Transverse colon (tissue), 4 donors: ENCODE measurements at regions not wholly inside any gene's neighbourhood (a gene's known extent, or its start where the extent isn't known, plus 50 kb on each side); places are given as distances from the start of the nearest gene placed in this dataset.

Experiments used
- DNase-seq: peaks from one replicate; pipeline ENCODE4 v3.0.0-alpha.2; 2019
- H3K27ac ChIP-seq, 4 donors: fragments of 200-600 bp; sonication (generic); 2 replicates each; pipeline ENCODE4 v1.5.1; 2016 to 2018; ENCODE audit warnings: inconsistent platforms in 4 of 4
- H3K27me3 ChIP-seq: fragments of 200-600 bp; sonication (generic); 2 replicates; pipeline ENCODE4 v1.5.1; 2017; ENCODE audit warnings: inconsistent platforms
- H3K36me3 ChIP-seq, 4 donors: fragments of 200-600 bp; sonication (generic); 2 replicates each; pipeline ENCODE4 v1.5.1; 2017 to 2019; ENCODE audit warnings: inconsistent platforms in 4 of 4
- H3K4me1 ChIP-seq, 4 donors: fragments of 200-600 bp; sonication (generic); 2 replicates each; pipeline ENCODE4 v1.5.1; 2017 to 2020; ENCODE audit warnings: inconsistent platforms in 4 of 4
- H3K4me3 ChIP-seq, 4 donors: fragments of 200-600 bp; sonication (generic); 1 replicate in 1 of 4; 2 replicates in 3 of 4; pipeline versions ENCODE4 v1.5.1 to v1.6.1; 2017 to 2019; ENCODE audit warnings: inconsistent platforms in 4 of 4
- H3K9me3 ChIP-seq, 2 donors: fragments of 200-600 bp; sonication (generic); 2 replicates each; pipeline ENCODE4 v1.5.1; 2017 to 2019; ENCODE audit warnings: inconsistent platforms in 2 of 2
- CTCF ChIP-seq, 5 experiments: fragments of 200-600 bp in 3 of 5; fragments of 450-650 bp in 2 of 5; sonication (generic) in 3 of 5; IDR thresholded peaks; 1 replicate in 2 of 5; 2 replicates in 3 of 5; pipeline ENCODE4 v1.5.1; 2016 to 2017; ENCODE audit warnings: antibody characterized with exemption in 5 of 5, inconsistent platforms in 3 of 5, mild to moderate bottlenecking in 2 of 5, moderate library complexity in 1 of 5
- EP300 ChIP-seq: sonication (generic); formaldehyde crosslinking; IDR thresholded peaks from one replicate; pipeline ENCODE4 v1.6.1; 2017; ENCODE audit warnings: antibody characterized with exemption, low read depth
- POLR2A ChIP-seq: fragments of 450-650 bp; IDR thresholded peaks from one replicate; pipeline ENCODE4 v1.6.1; 2016; ENCODE audit warnings: antibody characterized with exemption, mild to moderate bottlenecking, moderate library complexity
- POLR2AphosphoS5 ChIP-seq, 3 donors: sonication (generic); formaldehyde crosslinking; IDR thresholded peaks; one replicate each; pipeline ENCODE4 v1.6.1; 2016; ENCODE audit warnings: antibody characterized with exemption in 3 of 3
- WGBS, 2 donors: methylation state at CpG; one replicate each; pipeline ENCODE4 v1.1.5; 2018; ENCODE audit warnings: low coverage in 1 of 2; 5-methylcytosine and 5-hydroxymethylcytosine counted together
- in situ Hi-C, 4 donors: fragments of 200-750 bp; cut with MboI; loops; one replicate each; pipeline versions ENCODE4 v1.15.0 to v1.15.1; 2017; ENCODE audit warnings: low sequenced_read_pairs in 3 of 4, low pct_ligation_motif_present in 1 of 4, low pct_unique_long_range_greater_than_20kb in 1 of 4
- intact Hi-C: fragments of 100-400 bp; cut with DNase I; formaldehyde crosslinking; loops from one replicate; pipeline ENCODE4 v1.15.1; 2023; ENCODE audit warnings: low total_unique reads

- H3K27ac ChIP-seq = no peak overlapping the region
- H3K4me1 ChIP-seq = peaks cover 0 to 8% (median 0%) of the 10 kb centered on the region in 4 donors
- no peak overlapping the region for H3K4me3 ChIP-seq
- intact Hi-C loops (no loop called here), in situ Hi-C loops (no loop called here)
- no peaks in the 10 kb centered on the region for H3K9me3 ChIP-seq
- 67 to 73% methylated on average over 6 to 20 of the region's 20 CpGs for WGBS, 2 donors
- DNase-seq = no peak
- peaks cover 56% of the 10 kb centered on the region for H3K27me3 ChIP-seq
- TF ChIP-seq EP300 (no peak), POLR2A (no peak), POLR2AphosphoS5 (IDR thresholded peaks at IDR 0.05) (no peak), CTCF (IDR thresholded peaks at IDR 0.05) (no peak)
- H3K36me3 ChIP-seq = no peaks in the 10 kb centered on the region
These were observed 59.5 kb downstream of the SMUG1 start for GRCh38 chr12:54129028-54129903.
